WTC11 (cell line): ENCODE measurements at regions not wholly inside any gene's neighbourhood (a gene's known extent, or its start where the extent isn't known, plus 50 kb on each side); places are given as distances from the start of the nearest gene placed in this dataset.
"Not testable (repeated sequence)": the region's sequence is repeated elsewhere in the genome, so short reads cannot be mapped to it uniquely, and the experiment has no call there.

ENCODE experiments used
- ATAC-seq: fragments of 200-7000 bp; cut with Tn5 transposase; 2 replicates; pipeline ENCODE4 v1.10.0; 2021; ENCODE audit warnings: mild to moderate bottlenecking, moderate library complexity
- CTCF ChIA-PET: fragments of 300-600 bp; sonication (Branson Sonifier 250); formaldehyde crosslinking; loops from one replicate; lab custom pipeline; 2021; ENCODE audit warnings: antibody characterized with exemption; lab: Charles Lee
- POLR2A ChIA-PET: fragments of 350-600 bp; sonication (Branson Sonifier 250); formaldehyde crosslinking; loops from one replicate; lab custom pipeline; 2021; ENCODE audit warnings: antibody characterized with exemption; lab: Charles Lee
- DNase-seq: peaks from one replicate; pipeline ENCODE4 v3.0.0; 2021; ENCODE audit warnings: low spot score
- H3K27ac Mint-ChIP-seq: 2 replicates; pipeline ENCODE4 v1.8.0; 2021; ENCODE audit warnings: mixed read lengths
- H3K27me3 Mint-ChIP-seq: 2 replicates; pipeline ENCODE4 v1.8.0; 2021; ENCODE audit warnings: low read depth, mild to moderate bottlenecking, moderate library complexity, mixed read lengths
- H3K36me3 Mint-ChIP-seq: 2 replicates; pipeline ENCODE4 v1.8.0; 2021; ENCODE audit warnings: mixed read lengths
- H3K4me1 Mint-ChIP-seq: 2 replicates; pipeline ENCODE4 v1.8.0; 2022; ENCODE audit warnings: mixed read lengths
- H3K4me3 Mint-ChIP-seq: 2 replicates; pipeline ENCODE4 v1.8.0; 2021; ENCODE audit warnings: mild to moderate bottlenecking, moderate library complexity, mixed read lengths
- H3K9me3 Mint-ChIP-seq: 2 replicates; pipeline ENCODE4 v1.8.0; 2021; ENCODE audit warnings: mixed read lengths
- CBFB ChIP-seq: sonication (generic); formaldehyde crosslinking; IDR thresholded peaks from 2 replicates; pipeline ENCODE4 v1.8.1; 2022; ENCODE audit warnings: mild to moderate bottlenecking, low read depth, missing genetic modification reagents
- CREB1 ChIP-seq: sonication (generic); formaldehyde crosslinking; IDR thresholded peaks from 2 replicates; pipeline ENCODE4 v1.8.0; 2023; ENCODE audit warnings: mild to moderate bottlenecking, missing genetic modification reagents
- EMX1 ChIP-seq: fragments of 250-450 bp; sonication (Bioruptor Pico); IDR thresholded peaks from 2 replicates; pipeline ENCODE4 v1.8.0; 2021; ENCODE audit warnings: mild to moderate bottlenecking
- ESRRA ChIP-seq: sonication (generic); formaldehyde crosslinking; IDR thresholded peaks from 2 replicates; pipeline ENCODE4 v1.8.1; 2022; ENCODE audit warnings: mild to moderate bottlenecking, missing genetic modification reagents, borderline replicate concordance
- GRHL2 ChIP-seq: fragments of 250-450 bp; sonication (Bioruptor Pico); IDR thresholded peaks from 2 replicates; pipeline ENCODE4 v1.8.0; 2022; ENCODE audit warnings: mild to moderate bottlenecking, moderate library complexity; ENCODE audit not compliant: insufficient replicate concordance, severe bottlenecking
- GTF2I ChIP-seq: fragments of 250-450 bp; sonication (Bioruptor Pico); conservative IDR thresholded peaks from 2 replicates; pipeline ENCODE4 v1.4.0; 2021; ENCODE audit warnings: mild to moderate bottlenecking
- NFE2L1 ChIP-seq: sonication (generic); formaldehyde crosslinking; IDR thresholded peaks from 2 replicates; pipeline ENCODE4 v1.8.1; 2023; ENCODE audit warnings: missing genetic modification reagents
- PRRX2 ChIP-seq: fragments of 250-450 bp; sonication (Bioruptor Pico); IDR thresholded peaks from 2 replicates; pipeline ENCODE4 v1.8.0; 2021; ENCODE audit warnings: mild to moderate bottlenecking
- RORB ChIP-seq: fragments of 250-450 bp; sonication (Bioruptor Pico); IDR thresholded peaks from 2 replicates; pipeline ENCODE4 v1.9.0; 2021; ENCODE audit warnings: mild to moderate bottlenecking
- SP1 ChIP-seq: sonication (generic); formaldehyde crosslinking; conservative IDR thresholded peaks from 2 replicates; pipeline ENCODE4 v1.8.1; 2022; ENCODE audit warnings: missing genetic modification reagents
- ZNF138 ChIP-seq: sonication (generic); formaldehyde crosslinking; conservative IDR thresholded peaks from 2 replicates; pipeline ENCODE4 v1.8.1; 2022; ENCODE audit warnings: mild to moderate bottlenecking, moderate library complexity, missing genetic modification reagents
- ZNF219 ChIP-seq: sonication (generic); formaldehyde crosslinking; IDR thresholded peaks from 2 replicates; pipeline ENCODE4 v1.8.0; 2023; ENCODE audit warnings: missing genetic modification reagents, mild to moderate bottlenecking, borderline replicate concordance
- ZNF232 ChIP-seq: sonication (generic); formaldehyde crosslinking; IDR thresholded peaks from 2 replicates; pipeline ENCODE4 v1.8.0; 2022; ENCODE audit warnings: mild to moderate bottlenecking, missing genetic modification reagents
- ZNF396 ChIP-seq: fragments of 250-450 bp; sonication (Bioruptor Pico); IDR thresholded peaks from 2 replicates; pipeline ENCODE4 v1.8.0; 2021; ENCODE audit warnings: mild to moderate bottlenecking, moderate library complexity, borderline replicate concordance
- ZNF416 ChIP-seq: fragments of 250-450 bp; sonication (Bioruptor Pico); IDR thresholded peaks from 2 replicates; pipeline ENCODE4 v1.9.0; 2021; ENCODE audit warnings: mild to moderate bottlenecking, inconsistent platforms
- ZNF423 ChIP-seq: fragments of 250-450 bp; sonication (Bioruptor Pico); IDR thresholded peaks from 2 replicates; pipeline ENCODE4 v2.1.2; 2022; ENCODE audit warnings: mild to moderate bottlenecking, moderate library complexity
- ZNF671 ChIP-seq: fragments of 250-450 bp; sonication (Bioruptor Pico); IDR thresholded peaks from 2 replicates; pipeline ENCODE4 v1.8.0; 2021; ENCODE audit warnings: mild to moderate bottlenecking
- TF ChIP-seq, protein P1 (sequence below): fragments of 250-450 bp; sonication (Bioruptor Pico); IDR thresholded peaks from 2 replicates; pipeline ENCODE4 v2.1.2; 2022; ENCODE audit warnings: mild to moderate bottlenecking, moderate library complexity
- TF ChIP-seq, protein P2 (sequence below): fragments of 250-450 bp; sonication (Bioruptor Pico); IDR thresholded peaks from 2 replicates; pipeline ENCODE4 v1.9.0; 2021; ENCODE audit warnings: mild to moderate bottlenecking
- TF ChIP-seq, protein P3 (sequence below): fragments of 250-450 bp; sonication (Bioruptor Pico); IDR thresholded peaks from 2 replicates; pipeline ENCODE4 v1.9.0; 2021; ENCODE audit warnings: mild to moderate bottlenecking
- TF ChIP-seq, protein P4 (sequence below): sonication (generic); formaldehyde crosslinking; IDR thresholded peaks from 2 replicates; pipeline ENCODE4 v1.8.1; 2022; ENCODE audit warnings: mild to moderate bottlenecking, missing genetic modification reagents, moderate library complexity, borderline replicate concordance
- TF ChIP-seq, protein P5 (sequence below): sonication (generic); formaldehyde crosslinking; IDR thresholded peaks from 2 replicates; pipeline ENCODE4 v1.8.0; 2023; ENCODE audit warnings: missing genetic modification reagents, mild to moderate bottlenecking, borderline replicate concordance

DNA sequence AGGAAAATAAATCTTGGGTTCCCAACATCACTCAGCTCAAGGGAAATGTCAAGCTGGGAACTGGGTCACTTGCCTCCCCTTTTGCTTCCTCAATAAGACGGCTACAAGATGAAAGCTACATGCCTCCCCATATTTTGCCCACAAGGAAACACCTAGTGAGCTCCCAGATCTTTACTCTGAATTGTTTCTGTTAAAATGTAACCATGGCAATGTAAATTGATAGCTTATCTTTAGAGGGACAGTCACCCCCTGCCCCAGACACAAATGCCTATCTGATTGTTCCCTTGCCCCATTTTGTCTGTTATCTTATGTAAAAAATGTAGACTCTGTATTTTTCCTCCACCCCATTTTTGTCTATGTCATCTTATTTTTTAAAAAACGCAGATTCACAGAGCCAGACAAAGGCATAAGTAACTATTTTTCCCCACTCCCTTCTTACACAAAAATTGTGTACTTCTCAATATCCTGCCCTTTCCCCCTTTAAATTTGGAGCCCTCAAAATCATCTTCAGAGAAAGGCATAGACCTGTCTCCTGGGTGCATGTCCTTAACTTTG, 288.7 kb upstream of the ERCC4 start (continued):
- TF ChIP-seq, protein P1, sequence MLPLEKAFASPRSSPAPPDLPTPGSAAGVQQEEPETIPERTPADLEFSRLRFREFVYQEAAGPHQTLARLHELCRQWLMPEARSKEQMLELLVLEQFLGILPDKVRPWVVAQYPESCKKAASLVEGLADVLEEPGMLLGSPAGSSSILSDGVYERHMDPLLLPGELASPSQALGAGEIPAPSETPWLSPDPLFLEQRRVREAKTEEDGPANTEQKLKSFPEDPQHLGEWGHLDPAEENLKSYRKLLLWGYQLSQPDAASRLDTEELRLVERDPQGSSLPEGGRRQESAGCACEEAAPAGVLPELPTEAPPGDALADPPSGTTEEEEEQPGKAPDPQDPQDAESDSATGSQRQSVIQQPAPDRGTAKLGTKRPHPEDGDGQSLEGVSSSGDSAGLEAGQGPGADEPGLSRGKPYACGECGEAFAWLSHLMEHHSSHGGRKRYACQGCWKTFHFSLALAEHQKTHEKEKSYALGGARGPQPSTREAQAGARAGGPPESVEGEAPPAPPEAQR (CRISPR knock-in tag): no peak
- TF ChIP-seq, protein P2, sequence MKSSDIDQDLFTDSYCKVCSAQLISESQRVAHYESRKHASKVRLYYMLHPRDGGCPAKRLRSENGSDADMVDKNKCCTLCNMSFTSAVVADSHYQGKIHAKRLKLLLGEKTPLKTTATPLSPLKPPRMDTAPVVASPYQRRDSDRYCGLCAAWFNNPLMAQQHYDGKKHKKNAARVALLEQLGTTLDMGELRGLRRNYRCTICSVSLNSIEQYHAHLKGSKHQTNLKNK (CRISPR knock-in tag): no peak
- TF ChIP-seq ZNF423 (CRISPR knock-in tag) (no peak), NFE2L1 (CRISPR knock-in tag) (no peak), GRHL2 (CRISPR knock-in tag) (no peak), CBFB (no peak), PRRX2 (no peak), ZNF396 (no peak), CREB1 (CRISPR knock-in tag) (no peak), EMX1 (CRISPR knock-in tag) (no peak), ZNF138 (CRISPR knock-in tag) (no peak)

DNA sequence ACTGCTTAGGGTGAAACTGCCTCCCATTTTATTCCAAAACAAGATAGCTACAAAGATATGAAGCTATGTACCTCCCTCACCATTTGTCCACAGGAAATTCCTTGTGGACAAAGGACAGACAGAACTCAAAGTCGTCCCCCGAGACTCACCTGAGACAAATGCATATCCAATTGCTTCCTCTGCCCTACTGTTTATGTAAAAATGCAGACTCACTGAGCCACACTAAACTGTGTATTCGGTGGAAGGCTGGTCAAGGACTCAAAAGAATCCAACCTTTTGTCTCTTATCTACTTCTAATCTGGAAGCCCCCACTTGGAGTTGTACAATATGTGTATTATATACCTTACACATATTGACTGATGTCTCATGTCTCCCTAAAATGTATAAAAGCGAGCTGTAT, 288.0 kb upstream of the ERCC4 start:
- ATAC-seq: peak; percentile 56
- POLR2A ChIA-PET: no interaction called here
- Mint-ChIP-seq H3K36me3 (peaks cover 21% of the 10 kb centered on the region), H3K9me3 (peaks cover 29% of the 10 kb centered on the region), H3K27me3 (no peaks in the 10 kb centered on the region; the same call in 1 of the 2 replicates), H3K4me3 (no peak overlapping the region), H3K4me1 (peaks cover 62% of the 10 kb centered on the region), H3K27ac (peak overlapping the region; percentile 95)
- TF ChIP-seq RORB (CRISPR knock-in tag) (no peak), ZNF138 (CRISPR knock-in tag) (no peak), EMX1 (CRISPR knock-in tag) (no peak), SP1 (CRISPR knock-in tag) (no peak), ZNF416 (no peak), ESRRA (CRISPR knock-in tag) (no peak), ZNF219 (CRISPR knock-in tag) (no peak), GRHL2 (CRISPR knock-in tag) (no peak), GTF2I (CRISPR knock-in tag) (no peak), ZNF671 (CRISPR knock-in tag) (no peak), ZNF232 (CRISPR knock-in tag) (no peak)
- TF ChIP-seq, protein P3, sequence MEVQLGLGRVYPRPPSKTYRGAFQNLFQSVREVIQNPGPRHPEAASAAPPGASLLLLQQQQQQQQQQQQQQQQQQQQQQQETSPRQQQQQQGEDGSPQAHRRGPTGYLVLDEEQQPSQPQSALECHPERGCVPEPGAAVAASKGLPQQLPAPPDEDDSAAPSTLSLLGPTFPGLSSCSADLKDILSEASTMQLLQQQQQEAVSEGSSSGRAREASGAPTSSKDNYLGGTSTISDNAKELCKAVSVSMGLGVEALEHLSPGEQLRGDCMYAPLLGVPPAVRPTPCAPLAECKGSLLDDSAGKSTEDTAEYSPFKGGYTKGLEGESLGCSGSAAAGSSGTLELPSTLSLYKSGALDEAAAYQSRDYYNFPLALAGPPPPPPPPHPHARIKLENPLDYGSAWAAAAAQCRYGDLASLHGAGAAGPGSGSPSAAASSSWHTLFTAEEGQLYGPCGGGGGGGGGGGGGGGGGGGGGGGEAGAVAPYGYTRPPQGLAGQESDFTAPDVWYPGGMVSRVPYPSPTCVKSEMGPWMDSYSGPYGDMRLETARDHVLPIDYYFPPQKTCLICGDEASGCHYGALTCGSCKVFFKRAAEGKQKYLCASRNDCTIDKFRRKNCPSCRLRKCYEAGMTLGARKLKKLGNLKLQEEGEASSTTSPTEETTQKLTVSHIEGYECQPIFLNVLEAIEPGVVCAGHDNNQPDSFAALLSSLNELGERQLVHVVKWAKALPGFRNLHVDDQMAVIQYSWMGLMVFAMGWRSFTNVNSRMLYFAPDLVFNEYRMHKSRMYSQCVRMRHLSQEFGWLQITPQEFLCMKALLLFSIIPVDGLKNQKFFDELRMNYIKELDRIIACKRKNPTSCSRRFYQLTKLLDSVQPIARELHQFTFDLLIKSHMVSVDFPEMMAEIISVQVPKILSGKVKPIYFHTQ (CRISPR knock-in tag): no peak
- TF ChIP-seq, protein P4, sequence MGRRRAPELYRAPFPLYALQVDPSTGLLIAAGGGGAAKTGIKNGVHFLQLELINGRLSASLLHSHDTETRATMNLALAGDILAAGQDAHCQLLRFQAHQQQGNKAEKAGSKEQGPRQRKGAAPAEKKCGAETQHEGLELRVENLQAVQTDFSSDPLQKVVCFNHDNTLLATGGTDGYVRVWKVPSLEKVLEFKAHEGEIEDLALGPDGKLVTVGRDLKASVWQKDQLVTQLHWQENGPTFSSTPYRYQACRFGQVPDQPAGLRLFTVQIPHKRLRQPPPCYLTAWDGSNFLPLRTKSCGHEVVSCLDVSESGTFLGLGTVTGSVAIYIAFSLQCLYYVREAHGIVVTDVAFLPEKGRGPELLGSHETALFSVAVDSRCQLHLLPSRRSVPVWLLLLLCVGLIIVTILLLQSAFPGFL: no peak
- TF ChIP-seq, protein P5, sequence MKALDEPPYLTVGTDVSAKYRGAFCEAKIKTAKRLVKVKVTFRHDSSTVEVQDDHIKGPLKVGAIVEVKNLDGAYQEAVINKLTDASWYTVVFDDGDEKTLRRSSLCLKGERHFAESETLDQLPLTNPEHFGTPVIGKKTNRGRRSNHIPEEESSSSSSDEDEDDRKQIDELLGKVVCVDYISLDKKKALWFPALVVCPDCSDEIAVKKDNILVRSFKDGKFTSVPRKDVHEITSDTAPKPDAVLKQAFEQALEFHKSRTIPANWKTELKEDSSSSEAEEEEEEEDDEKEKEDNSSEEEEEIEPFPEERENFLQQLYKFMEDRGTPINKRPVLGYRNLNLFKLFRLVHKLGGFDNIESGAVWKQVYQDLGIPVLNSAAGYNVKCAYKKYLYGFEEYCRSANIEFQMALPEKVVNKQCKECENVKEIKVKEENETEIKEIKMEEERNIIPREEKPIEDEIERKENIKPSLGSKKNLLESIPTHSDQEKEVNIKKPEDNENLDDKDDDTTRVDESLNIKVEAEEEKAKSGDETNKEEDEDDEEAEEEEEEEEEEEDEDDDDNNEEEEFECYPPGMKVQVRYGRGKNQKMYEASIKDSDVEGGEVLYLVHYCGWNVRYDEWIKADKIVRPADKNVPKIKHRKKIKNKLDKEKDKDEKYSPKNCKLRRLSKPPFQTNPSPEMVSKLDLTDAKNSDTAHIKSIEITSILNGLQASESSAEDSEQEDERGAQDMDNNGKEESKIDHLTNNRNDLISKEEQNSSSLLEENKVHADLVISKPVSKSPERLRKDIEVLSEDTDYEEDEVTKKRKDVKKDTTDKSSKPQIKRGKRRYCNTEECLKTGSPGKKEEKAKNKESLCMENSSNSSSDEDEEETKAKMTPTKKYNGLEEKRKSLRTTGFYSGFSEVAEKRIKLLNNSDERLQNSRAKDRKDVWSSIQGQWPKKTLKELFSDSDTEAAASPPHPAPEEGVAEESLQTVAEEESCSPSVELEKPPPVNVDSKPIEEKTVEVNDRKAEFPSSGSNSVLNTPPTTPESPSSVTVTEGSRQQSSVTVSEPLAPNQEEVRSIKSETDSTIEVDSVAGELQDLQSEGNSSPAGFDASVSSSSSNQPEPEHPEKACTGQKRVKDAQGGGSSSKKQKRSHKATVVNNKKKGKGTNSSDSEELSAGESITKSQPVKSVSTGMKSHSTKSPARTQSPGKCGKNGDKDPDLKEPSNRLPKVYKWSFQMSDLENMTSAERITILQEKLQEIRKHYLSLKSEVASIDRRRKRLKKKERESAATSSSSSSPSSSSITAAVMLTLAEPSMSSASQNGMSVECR: no peak
- no peak for DNase-seq
- CTCF ChIA-PET: no interaction called here

DNA sequence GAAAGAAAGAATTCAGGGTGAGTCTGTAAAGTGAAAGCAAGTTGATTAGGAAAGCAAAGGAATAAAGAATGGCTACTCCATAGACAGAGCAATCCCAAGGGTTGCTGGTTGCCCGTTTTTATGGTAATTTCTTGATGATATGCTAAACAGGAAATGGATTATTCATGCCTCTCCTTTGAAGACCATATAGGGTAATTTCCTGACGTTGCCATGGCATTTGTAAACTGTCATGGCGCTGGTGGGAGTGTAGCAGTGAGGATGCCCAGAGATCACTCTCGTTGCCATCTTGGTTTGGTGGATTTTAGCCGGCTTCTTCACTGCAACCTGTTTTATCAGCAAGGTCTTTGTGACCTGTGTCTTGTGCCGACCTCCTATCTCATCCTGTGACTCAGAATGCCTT, 287.4 kb upstream of the ERCC4 start:
- H3K27me3 Mint-ChIP-seq, CTCF ChIA-PET, H3K4me3 Mint-ChIP-seq, POLR2A ChIA-PET, DNase-seq: not testable (repeated sequence)
- peak; percentile 43 for ATAC-seq
- Mint-ChIP-seq H3K36me3 (peaks cover 21% of the 10 kb centered on the region), H3K9me3 (peaks cover 29% of the 10 kb centered on the region), H3K27ac (peak overlapping the region; percentile 95), H3K4me1 (peaks cover 64% of the 10 kb centered on the region)
